ENCODE measurements at regions not wholly inside any gene's neighbourhood (a gene's known extent, or its start where the extent isn't known, plus 50 kb on each side); places are given as distances from the start of the nearest gene placed in this dataset.

- DNase-seq (ENCODE audit: low read depth in 3 of 3, low spot score in 2 of 3): no peak
Measured at GRCh38 chr5:82387001-82387818, 109.1 kb upstream of the RPS23 start.

DNA sequence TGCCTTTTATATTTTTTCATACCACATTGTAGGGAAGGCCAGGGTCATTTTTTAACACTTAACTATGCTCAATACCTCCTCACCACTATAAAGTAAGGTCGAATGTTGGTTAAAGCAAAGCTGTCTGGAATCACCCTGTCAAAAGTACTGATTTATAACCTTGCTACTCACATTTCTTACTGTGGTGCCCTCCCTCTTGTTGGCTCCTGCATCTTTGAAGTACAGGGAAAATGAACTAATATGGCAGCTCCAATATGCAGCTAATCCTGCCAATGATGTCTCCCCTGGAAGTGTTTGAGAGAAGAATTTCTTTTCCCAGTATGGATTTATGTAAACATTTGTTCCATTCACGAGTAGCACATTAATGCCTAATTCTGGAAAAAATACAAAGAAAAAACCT lies 108.4 kb upstream of the RPS23 start:
- DNase-seq (ENCODE audit: low read depth in 3 of 3, low spot score in 2 of 3): no peak

DNA sequence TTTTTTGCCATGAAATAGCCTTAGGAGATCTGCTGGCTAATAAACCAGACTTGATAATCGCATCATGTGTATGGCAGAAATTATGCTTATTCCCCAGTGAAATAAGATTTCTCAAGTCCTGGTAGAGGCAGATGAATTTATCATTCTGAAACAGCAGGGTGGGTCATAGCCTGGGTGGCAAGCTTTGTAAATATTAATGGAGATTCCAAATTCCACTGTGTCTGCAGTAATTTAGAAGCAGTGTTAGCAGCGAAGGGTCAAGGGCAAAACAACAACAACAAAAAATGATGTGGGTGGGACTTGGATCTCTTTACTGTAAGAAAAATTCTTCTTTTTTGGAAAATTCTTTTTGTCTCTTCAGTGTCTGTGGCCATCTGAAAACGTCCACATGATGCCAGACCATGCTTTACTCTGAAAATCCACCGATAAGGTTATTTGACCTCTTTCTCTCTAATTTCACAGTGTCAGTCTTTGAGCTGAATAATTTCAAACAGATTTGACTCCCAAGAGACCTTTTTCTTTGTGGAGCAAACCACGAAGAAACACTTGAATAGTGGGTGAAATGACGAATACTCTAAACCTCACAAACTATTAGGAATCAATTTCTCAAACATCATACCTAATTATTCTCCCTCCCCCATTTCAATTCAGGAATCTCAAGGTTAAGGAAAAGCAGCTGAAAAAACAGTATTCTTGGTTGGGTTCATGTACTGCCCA lies 106.0 kb upstream of the RPS23 start:
- no peak for DNase-seq (ENCODE audit: low read depth in 3 of 3, low spot score in 2 of 3)

GRCh38 chr5:82381591-82381990 lies 103.4 kb upstream of the RPS23 start:
- DNase-seq (ENCODE audit: low read depth in 3 of 3, low spot score in 2 of 3): no peak

DNA sequence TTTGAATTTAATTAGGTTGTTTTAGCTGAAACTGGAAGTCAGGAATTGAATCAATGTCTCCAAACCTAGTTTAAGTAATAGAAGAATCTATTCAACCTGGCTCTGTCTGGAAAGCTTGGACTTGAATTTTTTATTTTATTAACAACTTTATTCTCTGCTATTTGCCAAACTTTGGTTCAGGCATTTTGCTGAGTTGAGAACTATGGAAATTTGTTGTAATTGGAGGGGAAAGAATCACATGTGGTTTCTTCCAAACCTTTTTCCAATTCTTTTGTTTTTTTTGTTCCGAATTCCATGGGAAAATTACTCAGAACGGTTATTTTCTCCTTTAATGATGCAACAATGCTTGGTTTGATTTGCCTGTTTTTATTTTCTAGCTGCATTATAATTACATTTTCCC lies 98.2 kb upstream of the RPS23 start:
- no peak for DNase-seq (ENCODE audit: low read depth in 3 of 3, low spot score in 2 of 3)

DNA sequence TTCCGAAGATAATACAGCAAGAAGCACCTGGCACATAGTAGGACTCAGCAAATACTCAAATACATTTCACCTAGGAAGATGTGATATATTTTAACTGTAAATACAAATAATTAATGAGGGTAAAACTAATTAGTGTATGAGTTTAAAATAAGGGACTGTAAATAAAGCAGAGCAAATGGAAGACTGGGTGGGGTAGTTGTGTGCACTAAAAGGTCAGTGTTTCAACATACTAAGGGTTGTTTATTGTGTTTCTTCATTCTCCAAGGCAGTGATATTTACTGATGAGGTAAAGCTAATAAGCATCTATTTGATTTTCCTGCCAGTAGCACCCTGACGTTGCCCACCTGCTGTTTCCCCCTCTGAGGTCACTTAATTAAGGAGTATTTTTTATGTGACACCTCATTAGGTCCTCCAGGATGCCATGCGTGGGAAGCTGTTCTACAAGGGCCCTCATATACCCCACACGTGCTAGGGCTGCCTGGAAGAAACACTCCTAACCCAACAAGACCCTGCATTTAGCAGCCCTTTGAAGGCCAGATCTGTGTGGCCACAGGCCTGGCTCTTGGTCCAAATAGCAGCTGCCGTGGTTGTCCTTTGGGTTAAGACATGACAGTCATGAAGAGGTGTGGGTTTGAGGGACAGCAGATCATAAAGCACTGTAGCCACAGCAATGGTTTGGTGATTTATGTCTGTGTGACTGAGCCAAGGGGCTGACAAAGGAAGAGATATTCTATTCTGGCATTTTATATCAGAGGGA lies 97.5 kb upstream of the RPS23 start:
- no peak for DNase-seq (ENCODE audit: low read depth in 3 of 3, low spot score in 2 of 3)

- no peak for DNase-seq (ENCODE audit: low read depth in 3 of 3, low spot score in 2 of 3)
Measured at GRCh38 chr5:82374637-82375036, 96.5 kb upstream of the RPS23 start.

GRCh38 chr5:82367930-82368329 lies 89.8 kb upstream of the RPS23 start:
- no peak for DNase-seq (ENCODE audit: low read depth in 3 of 3, low spot score in 2 of 3)

DNA sequence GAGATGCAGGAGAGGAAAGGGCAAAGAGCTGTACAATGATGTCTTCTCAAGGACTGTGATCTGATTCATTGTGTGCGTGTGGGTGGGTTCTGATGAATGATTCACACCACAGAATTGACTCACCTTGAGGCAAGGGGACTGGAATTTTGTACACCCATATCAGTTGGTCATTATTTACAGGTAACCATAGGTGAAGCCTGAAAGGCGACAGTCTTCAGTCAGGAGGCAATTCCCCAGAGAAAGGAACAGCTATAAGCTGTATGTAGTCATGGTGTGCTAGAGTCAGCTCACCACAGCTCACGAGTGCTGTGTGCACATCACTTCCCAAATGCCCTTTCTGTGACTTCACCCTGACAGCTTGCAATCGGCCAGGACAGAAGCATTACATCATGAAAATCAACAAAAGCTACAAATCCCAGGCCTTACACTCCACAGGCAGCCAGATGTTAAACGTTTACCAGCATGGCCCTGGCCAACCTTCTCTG lies 87.6 kb upstream of the RPS23 start:
- no peak for DNase-seq (ENCODE audit: low read depth in 3 of 3, low spot score in 2 of 3)

DNA sequence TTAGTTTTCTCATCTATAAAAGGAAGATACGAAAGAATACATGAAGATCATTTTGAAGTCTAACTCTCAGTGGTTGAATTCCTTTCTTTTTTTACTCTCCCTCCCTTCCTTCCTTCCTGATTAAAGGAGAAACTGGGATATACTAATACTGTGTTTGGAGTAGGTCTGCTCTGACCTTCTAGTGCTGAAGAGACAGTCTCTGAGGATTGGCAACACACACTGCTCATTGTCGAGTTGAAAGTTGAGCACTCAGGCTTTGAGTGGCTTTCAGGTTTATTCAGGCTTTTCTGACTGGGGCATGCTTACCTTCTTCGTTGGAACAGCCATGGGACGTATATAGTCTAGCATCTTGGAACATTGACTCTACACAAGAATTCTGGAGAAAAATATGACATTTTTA lies 86.9 kb upstream of the RPS23 start:
- DNase-seq (ENCODE audit: low read depth in 3 of 3, low spot score in 2 of 3): no peak

- DNase-seq (ENCODE audit: low read depth in 3 of 3, low spot score in 2 of 3): no peak
Measured at GRCh38 chr5:82364497-82364896, 86.3 kb upstream of the RPS23 start.

DNA sequence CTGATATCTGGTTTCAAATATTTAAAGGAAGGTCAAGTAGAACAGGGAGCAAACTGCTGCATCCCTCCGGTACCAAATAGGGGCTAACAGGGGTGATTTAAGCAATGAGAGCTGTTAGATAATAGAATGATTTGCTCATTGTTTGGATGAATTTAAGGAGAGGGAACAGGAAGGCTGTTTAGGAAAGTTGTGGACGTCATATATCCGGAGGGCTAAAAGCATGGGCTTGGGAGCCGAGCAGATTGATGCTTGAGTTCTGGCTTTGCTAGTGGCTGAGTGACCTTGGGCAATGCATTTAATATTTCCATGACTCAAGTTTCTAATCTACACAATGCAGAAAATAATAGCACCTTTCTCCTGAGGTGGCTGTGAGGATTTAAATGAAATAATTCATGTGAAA lies 85.4 kb upstream of the RPS23 start:
- no peak for DNase-seq (ENCODE audit: low read depth in 3 of 3, low spot score in 2 of 3)

DNA sequence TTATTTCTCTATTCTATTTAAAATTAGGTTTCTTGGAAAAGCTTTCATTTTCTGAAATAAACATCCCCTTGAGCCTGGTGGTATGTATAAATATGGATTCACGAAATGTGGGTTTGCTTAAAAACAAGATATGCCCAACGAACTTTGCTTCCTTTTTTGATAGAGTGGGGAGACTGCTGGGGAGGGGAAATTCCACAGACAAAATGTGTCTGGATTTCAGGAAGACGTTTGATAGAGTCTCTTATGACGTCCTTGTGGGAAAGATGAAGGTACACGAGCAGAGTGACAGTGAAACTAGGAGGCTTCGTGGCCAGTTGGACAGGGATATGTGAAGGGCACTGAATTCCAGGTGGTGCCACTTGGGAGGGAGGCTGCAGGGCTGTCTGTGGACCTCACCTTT lies 84.5 kb upstream of the RPS23 start:
- DNase-seq (ENCODE audit: low read depth in 3 of 3, low spot score in 2 of 3): no peak

DNA sequence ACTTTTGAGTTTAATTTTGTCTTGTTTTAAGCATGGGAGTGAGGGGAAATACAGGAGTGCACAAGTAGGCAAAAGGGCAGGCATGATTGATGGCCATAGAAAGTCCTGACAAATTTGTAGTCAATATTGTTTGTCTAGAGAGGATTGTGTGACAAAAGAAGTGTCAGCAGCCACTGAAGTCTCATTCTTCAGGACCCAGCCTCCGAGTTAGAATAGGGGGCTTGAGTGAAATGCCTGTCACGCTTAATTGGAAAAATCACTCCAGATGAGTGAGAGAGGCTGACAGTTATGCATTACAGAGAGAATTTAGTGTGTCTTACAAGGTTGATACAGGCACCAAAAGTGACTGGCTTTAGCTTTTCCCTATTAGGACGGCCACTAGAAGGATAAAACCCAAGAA lies 81.9 kb upstream of the RPS23 start:
- DNase-seq (ENCODE audit: low read depth in 3 of 3, low spot score in 2 of 3): no peak

DNA sequence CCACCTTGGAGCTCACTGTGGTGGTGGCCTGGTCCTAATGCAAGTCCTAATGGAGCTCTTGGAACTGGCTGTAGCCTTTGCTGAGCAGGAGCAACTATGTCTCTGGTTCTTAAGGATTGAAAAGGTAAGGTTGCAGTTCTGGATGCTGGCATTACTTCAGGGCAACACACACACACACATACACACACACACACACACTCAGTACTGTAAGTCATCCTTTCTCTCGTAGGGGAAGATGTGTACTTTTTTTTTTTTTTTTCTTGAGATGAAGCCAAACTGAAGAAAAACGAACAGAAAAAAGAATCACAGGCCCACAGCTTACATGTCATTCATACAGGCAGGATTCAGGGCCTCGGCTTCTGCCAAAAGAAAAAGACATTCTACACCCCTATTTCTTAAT lies 81.1 kb upstream of the RPS23 start:
- no peak for DNase-seq (ENCODE audit: low read depth in 3 of 3, low spot score in 2 of 3)

DNA sequence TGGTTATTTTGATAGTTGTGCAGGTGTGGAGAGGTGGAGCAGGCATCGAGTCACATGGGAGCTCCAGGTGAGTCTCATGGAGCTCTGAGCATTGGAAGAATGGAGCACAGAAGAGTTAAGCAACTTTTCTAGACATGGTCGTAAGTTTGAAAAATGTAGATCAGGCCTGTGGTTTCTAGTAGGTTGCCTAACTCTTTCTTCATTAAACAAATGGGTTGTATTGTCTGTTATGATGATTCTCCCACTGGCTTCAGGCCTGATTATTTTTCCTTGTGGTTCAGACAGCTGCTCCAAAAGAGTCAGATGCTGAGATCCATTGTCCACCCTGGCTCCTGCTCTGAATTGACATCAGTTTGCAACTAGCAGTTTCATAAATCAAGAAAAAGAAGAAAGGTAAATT lies 80.3 kb upstream of the RPS23 start:
- DNase-seq (ENCODE audit: low read depth in 3 of 3, low spot score in 2 of 3): no peak

- no peak for DNase-seq (ENCODE audit: low read depth in 3 of 3, low spot score in 2 of 3)
Measured at GRCh38 chr5:82356808-82357671, 78.9 kb upstream of the RPS23 start.

- no peak for DNase-seq (ENCODE audit: low read depth in 3 of 3, low spot score in 2 of 3)
Measured at GRCh38 chr5:82356021-82356420, 77.9 kb upstream of the RPS23 start.

GRCh38 chr5:82355496-82355895 lies 77.3 kb upstream of the RPS23 start:
- DNase-seq (ENCODE audit: low read depth in 3 of 3, low spot score in 2 of 3): no peak

DNA sequence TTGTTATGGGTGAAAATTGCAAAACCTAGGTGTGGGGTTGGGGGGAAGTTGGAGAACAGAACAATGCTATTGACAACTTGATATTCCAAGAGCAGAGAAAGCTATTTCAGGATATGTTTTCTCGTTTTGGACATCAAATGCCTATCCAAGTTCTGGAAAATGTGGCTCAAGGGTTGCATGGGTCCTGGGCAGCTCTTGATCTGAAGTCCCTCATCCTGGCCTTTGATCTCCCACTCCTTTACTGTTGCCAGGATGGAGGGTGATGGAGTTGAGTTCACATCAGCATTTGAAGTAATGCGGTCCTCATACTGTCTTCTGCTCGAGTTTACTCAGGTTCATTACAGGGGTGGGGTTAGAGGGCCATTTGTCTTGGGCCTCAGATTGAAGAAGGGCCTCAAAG lies 76.9 kb upstream of the RPS23 start:
- DNase-seq (ENCODE audit: low read depth in 3 of 3, low spot score in 2 of 3): no peak

- DNase-seq (ENCODE audit: low read depth in 3 of 3, low spot score in 2 of 3): no peak
Measured at GRCh38 chr5:82354543-82354942, 76.4 kb upstream of the RPS23 start.

Data from right renal cortex interstitium (tissue), 3 donors.